B cell (primary cell): ENCODE measurements at regions not wholly inside any gene's neighbourhood (a gene's known extent, or its start where the extent isn't known, plus 50 kb on each side); places are given as distances from the start of the nearest gene placed in this dataset.

Experiments used
- ATAC-seq: fragments of 200-7000 bp; cut with Tn5 transposase; one replicate; pipeline ENCODE4 v1.10.0; 2021; ENCODE audit warnings: low read depth, mild to moderate bottlenecking, moderate number of reproducible peaks, moderate library complexity
- CTCF ChIA-PET: fragments of 350-600 bp; sonication (Branson Sonifier 250); formaldehyde crosslinking; loops from one replicate; lab custom pipeline; 2021; ENCODE audit warnings: antibody characterized with exemption, inconsistent platforms; lab: Charles Lee
- POLR2A ChIA-PET: fragments of 350-600 bp; sonication (Branson Sonifier 250); formaldehyde crosslinking; loops from one replicate; lab custom pipeline; 2021; ENCODE audit warnings: antibody characterized with exemption; lab: Charles Lee
- DNase-seq: peaks from one replicate; pipeline ENCODE4 v3.0.0; 2013
- H2AFZ ChIP-seq: 2 replicates; pipeline ENCODE4 v1.6.1; 2012; ENCODE audit warnings: mild to moderate bottlenecking, low read depth, low read length; ENCODE audit not compliant: insufficient read depth, poor library complexity, severe bottlenecking
- H3K27ac ChIP-seq, 2 donors: 1 replicate in 1 of 2; 2 replicates in 1 of 2; pipeline ENCODE4 v1.5.1; 2012 to 2013; ENCODE audit warnings: low read length in 2 of 2, mild to moderate bottlenecking in 2 of 2, moderate library complexity in 1 of 2
- H3K27me3 ChIP-seq, 4 experiments: fragments of 200-600 bp in 1 of 4; sonication (generic) in 1 of 4; replicated peaks in 1 of 4; 1 replicate in 2 of 4; 2 replicates in 2 of 4; pipeline versions ENCODE4 v1.6.1 to v1.7.0; 2013 to 2016; ENCODE audit warnings: low read length in 3 of 4, mild to moderate bottlenecking in 2 of 4, mixed read lengths in 1 of 4, moderate library complexity in 1 of 4; ENCODE audit not compliant: insufficient read depth in 4 of 4, control insufficient read depth in 3 of 4; ENCODE audit errors: control extremely low read depth in 1 of 4
- H3K36me3 ChIP-seq, 2 experiments: replicated peaks in 1 of 2; 1 replicate in 1 of 2; 2 replicates in 1 of 2; pipeline versions ENCODE4 v1.6.1 to v1.7.1; 2013; ENCODE audit warnings: low read length in 1 of 2; ENCODE audit not compliant: insufficient read depth in 2 of 2, control insufficient read depth in 1 of 2; ENCODE audit errors: control extremely low read depth in 1 of 2, extremely low read depth in 1 of 2
- H3K4me1 ChIP-seq, 2 donors: fragments of 200-600 bp in 1 of 2; sonication (generic) in 1 of 2; 1 replicate in 1 of 2; 2 replicates in 1 of 2; pipeline versions ENCODE4 v1.5.1 to v1.6.1; 2013 to 2017; ENCODE audit warnings: low read length in 2 of 2; ENCODE audit not compliant: control insufficient read depth in 2 of 2, insufficient read depth in 2 of 2
- H3K4me2 ChIP-seq: replicated peaks from 2 replicates; pipeline ENCODE3; 2012; ENCODE audit warnings: mild to moderate bottlenecking, low read depth, low read length; ENCODE audit not compliant: poor library complexity, severe bottlenecking
- H3K4me3 ChIP-seq, 5 experiments: fragments of 200-600 bp in 1 of 5; sonication (generic) in 1 of 5; 1 replicate in 3 of 5; 2 replicates in 2 of 5; pipeline versions ENCODE4 v1.5.1 to v1.7.0; 2011 to 2016; ENCODE audit warnings: low read length in 4 of 5, mild to moderate bottlenecking in 4 of 5, low read depth in 2 of 5, control low read depth in 1 of 5, moderate library complexity in 1 of 5; ENCODE audit not compliant: insufficient read depth in 1 of 5; ENCODE audit errors: control extremely low read depth in 1 of 5, extremely low read depth in 1 of 5
- H3K79me2 ChIP-seq: fragments of 200-600 bp; sonication (generic); one replicate; pipeline ENCODE4 v1.6.0; 2016; ENCODE audit warnings: low read length; ENCODE audit not compliant: control insufficient read depth, insufficient read depth
- H3K9ac ChIP-seq: fragments of 200-600 bp; sonication (generic); 2 replicates; pipeline ENCODE4 v1.6.1; 2017; ENCODE audit warnings: mild to moderate bottlenecking, low read length, moderate library complexity
- H3K9me3 ChIP-seq, 3 donors: one replicate each; pipeline versions ENCODE4 v1.6.1 to v1.7.1; 2013; ENCODE audit warnings: low read length in 2 of 3; ENCODE audit not compliant: control insufficient read depth in 2 of 3, insufficient read depth in 1 of 3; ENCODE audit errors: control extremely low read depth in 1 of 3
- H4K20me1 ChIP-seq: 2 replicates; pipeline ENCODE4 v1.6.0; 2012; ENCODE audit warnings: mild to moderate bottlenecking, low read length; ENCODE audit not compliant: insufficient read depth, control insufficient read depth, poor library complexity, severe bottlenecking
- H3K27ac Mint-ChIP-seq: one replicate; pipeline ENCODE4 v1.8.0; 2021; ENCODE audit warnings: mixed read lengths
- H3K27me3 Mint-ChIP-seq: one replicate; pipeline ENCODE4 v1.8.0; 2021; ENCODE audit warnings: mixed read lengths
- H3K4me1 Mint-ChIP-seq: one replicate; pipeline ENCODE4 v1.8.0; 2021; ENCODE audit warnings: mixed read lengths
- H3K4me3 Mint-ChIP-seq: one replicate; pipeline ENCODE4 v1.8.0; 2021; ENCODE audit warnings: mixed read lengths
- H3K9me3 Mint-ChIP-seq: one replicate; pipeline ENCODE4 v1.8.0; 2022; ENCODE audit warnings: mixed read lengths; ENCODE audit not compliant: insufficient read depth
- EZH2 ChIP-seq: IDR thresholded peaks from 2 replicates; pipeline ENCODE4 v1.6.1; 2012; ENCODE audit warnings: borderline replicate concordance, low read depth, mild to moderate bottlenecking, moderate library complexity, low read length; ENCODE audit not compliant: insufficient read depth, poor library complexity, severe bottlenecking
- WGBS: methylation state at CpG from one replicate; pipeline ENCODE4 v1.1.5; 2013; ENCODE audit warnings: missing lambda C conversion rate; ENCODE audit not compliant: insufficient coverage; 5-methylcytosine and 5-hydroxymethylcytosine counted together
- intact Hi-C: fragments of 100-400 bp; cut with micrococcal nuclease; formaldehyde crosslinking; loops from one replicate; pipeline ENCODE4 v1.10.0; 2022
- TF ChIP-seq, protein P1 (sequence below): fragments of 200-600 bp; IDR thresholded peaks from one replicate; pipeline ENCODE4 v1.8.0; 2022; ENCODE audit warnings: antibody characterized with exemption, mild to moderate bottlenecking

DNA sequence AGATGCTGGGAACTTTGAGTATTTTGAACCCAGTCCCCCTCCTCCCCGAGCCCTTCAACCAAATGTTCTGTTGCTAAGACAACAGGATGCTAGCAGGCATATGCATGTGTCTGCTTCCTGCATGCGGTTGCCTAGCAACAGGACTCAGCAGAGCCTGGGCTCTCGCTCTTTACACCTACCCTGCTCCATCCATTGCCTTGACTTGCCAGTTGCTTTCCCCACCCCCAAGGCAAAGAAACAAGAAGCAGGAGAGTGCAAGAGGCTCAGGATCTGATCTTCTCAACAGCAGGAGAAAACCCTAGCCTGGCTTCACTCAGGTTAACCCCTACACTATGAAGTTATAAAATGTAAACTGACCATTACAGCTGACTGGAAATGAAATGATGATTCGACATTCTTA lies 393.0 kb downstream of the IGSF11 start:
- DNase-seq: no peak
- ChIA-PET POLR2A (no interaction called here), CTCF (no interaction called here)

DNA sequence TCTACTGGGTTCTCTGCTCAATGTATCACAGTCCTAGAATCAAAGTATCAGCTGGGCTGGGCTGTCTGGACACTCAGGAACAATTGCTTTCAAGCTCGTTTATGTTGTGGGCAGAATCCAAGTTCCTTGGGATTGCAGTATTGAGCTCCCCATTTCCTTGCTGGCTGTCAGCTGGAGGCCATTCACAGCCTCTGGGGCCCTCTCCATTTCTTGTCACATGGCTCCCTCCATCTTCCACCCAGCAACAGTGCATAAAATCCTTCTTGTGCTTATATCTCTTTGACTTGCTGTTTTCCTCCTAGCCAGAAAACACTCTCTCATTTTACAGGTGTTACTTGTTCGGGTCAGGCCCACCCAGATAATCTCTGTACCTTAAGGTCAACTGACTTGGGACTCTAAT lies 363.5 kb downstream of the IGSF11 start:
- TF ChIP-seq, protein P1, sequence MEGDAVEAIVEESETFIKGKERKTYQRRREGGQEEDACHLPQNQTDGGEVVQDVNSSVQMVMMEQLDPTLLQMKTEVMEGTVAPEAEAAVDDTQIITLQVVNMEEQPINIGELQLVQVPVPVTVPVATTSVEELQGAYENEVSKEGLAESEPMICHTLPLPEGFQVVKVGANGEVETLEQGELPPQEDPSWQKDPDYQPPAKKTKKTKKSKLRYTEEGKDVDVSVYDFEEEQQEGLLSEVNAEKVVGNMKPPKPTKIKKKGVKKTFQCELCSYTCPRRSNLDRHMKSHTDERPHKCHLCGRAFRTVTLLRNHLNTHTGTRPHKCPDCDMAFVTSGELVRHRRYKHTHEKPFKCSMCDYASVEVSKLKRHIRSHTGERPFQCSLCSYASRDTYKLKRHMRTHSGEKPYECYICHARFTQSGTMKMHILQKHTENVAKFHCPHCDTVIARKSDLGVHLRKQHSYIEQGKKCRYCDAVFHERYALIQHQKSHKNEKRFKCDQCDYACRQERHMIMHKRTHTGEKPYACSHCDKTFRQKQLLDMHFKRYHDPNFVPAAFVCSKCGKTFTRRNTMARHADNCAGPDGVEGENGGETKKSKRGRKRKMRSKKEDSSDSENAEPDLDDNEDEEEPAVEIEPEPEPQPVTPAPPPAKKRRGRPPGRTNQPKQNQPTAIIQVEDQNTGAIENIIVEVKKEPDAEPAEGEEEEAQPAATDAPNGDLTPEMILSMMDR: no peak
- no peak for TF ChIP-seq EZH2
- ChIA-PET CTCF (interaction anchor here (0.8 kb wide), 1 partner anchor 673 kb away, joined by 3 read pairs; no protein-coding TSS in a partner anchor), POLR2A (no interaction called here)
- Mint-ChIP-seq H3K4me1 (no peaks in the 10 kb centered on the region), H3K4me3 (no peak overlapping the region), H3K27ac (no peak overlapping the region), H3K9me3 (no peaks in the 10 kb centered on the region), H3K27me3 (no peaks in the 10 kb centered on the region)
- Histone ChIP-seq H2AFZ (no peak overlapping the region), H4K20me1 (no peaks in the 10 kb centered on the region), H3K79me2 (no peaks in the 10 kb centered on the region), H3K4me2 (no peak overlapping the region), H3K9ac (no peak overlapping the region), H3K36me3 (no peaks in the 10 kb centered on the region), H3K9me3 (no peaks in the 10 kb centered on the region), H3K4me1 (no peaks in the 10 kb centered on the region), H3K27ac (no peak overlapping the region), H3K27me3 (no peaks in the 10 kb centered on the region), H3K4me3 (no peak overlapping the region)
- intact Hi-C loops: no loop called here
- ATAC-seq: no peak
- 63% methylated on average over 2 of the region's 2 CpGs for WGBS
- no peak for DNase-seq

More for the DNA sequence above, 393.0 kb downstream of the IGSF11 start:
- Histone ChIP-seq H3K79me2 (no peaks in the 10 kb centered on the region), H4K20me1 (no peaks in the 10 kb centered on the region), H2AFZ (no peak overlapping the region), H3K27ac (no peak overlapping the region), H3K4me1 (no peaks in the 10 kb centered on the region), H3K9me3 (no peaks in the 10 kb centered on the region), H3K4me2 (no peak overlapping the region), H3K27me3 (no peaks in the 10 kb centered on the region), H3K4me3 (no peak overlapping the region), H3K36me3 (no peaks in the 10 kb centered on the region), H3K9ac (no peak overlapping the region)
- Mint-ChIP-seq H3K27me3 (peaks cover 4% of the 10 kb centered on the region), H3K4me1 (no peaks in the 10 kb centered on the region), H3K9me3 (no peaks in the 10 kb centered on the region), H3K27ac (no peak overlapping the region), H3K4me3 (no peak overlapping the region)
- no peak for ATAC-seq
- TF ChIP-seq, protein P1: no peak
- no peak for TF ChIP-seq EZH2
- 4% methylated on average over 3 of the region's 4 CpGs for WGBS
- intact Hi-C loops: no loop called here
